Left ventricle myocardium inferior (tissue), 1 donor: ENCODE measurements at regions not wholly inside any gene's neighbourhood (a gene's known extent, or its start where the extent isn't known, plus 50 kb on each side); places are given as distances from the start of the nearest gene placed in this dataset.

ENCODE experiments used
- DNase-seq: peaks from one replicate; pipeline ENCODE4 v3.0.0-alpha.2; 2020
- H3K27ac ChIP-seq: fragments of 200-600 bp; replicated peaks from 2 replicates; pipeline ENCODE4 v1.8.0; 2021
- H3K27me3 ChIP-seq: fragments of 200-600 bp; 2 replicates; pipeline ENCODE4 v1.8.0; 2021; ENCODE audit warnings: low read depth
- H3K36me3 ChIP-seq: fragments of 200-600 bp; 2 replicates; pipeline ENCODE4 v1.8.0; 2021
- H3K4me1 ChIP-seq: fragments of 200-600 bp; 2 replicates; pipeline ENCODE4 v1.8.0; 2021
- H3K4me3 ChIP-seq: fragments of 200-600 bp; 2 replicates; pipeline ENCODE4 v1.8.0; 2021; ENCODE audit warnings: mild to moderate bottlenecking, moderate library complexity
- H3K9me3 ChIP-seq: fragments of 200-600 bp; replicated peaks from 2 replicates; pipeline ENCODE4 v1.8.0; 2021
- intact Hi-C: fragments of 100-400 bp; cut with micrococcal nuclease; formaldehyde crosslinking; loops from one replicate; pipeline ENCODE4 v1.11.0; 2022
- TF ChIP-seq, protein P1 (sequence below): fragments of 200-600 bp; IDR thresholded peaks from 2 replicates; pipeline ENCODE4 v1.8.0; 2021; ENCODE audit warnings: antibody characterized with exemption, mild to moderate bottlenecking, borderline replicate concordance
- donor health status: DM: no; HTN: yes; CAD: no; lungs with severe emphysema.

DNA sequence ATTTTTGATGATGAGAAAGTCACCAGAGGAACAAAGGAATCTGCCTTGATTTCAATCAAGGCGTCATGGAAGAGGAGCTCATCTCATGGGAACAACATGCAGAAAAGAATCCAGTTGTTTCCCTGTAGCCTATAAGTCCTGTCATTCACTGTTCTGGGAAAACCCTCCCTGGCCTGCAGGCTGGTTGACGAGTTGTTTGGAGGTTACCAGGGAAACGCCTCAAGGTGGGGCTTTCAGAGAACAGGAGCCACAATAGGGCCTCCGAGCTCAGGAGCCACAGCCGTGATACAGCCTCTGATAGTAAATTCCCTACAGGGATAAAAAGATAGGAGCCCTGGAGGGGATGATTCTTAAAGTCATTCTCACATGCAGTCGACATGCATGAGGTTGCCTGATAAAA lies 135.2 kb downstream of the PSMG1 start:
- Histone ChIP-seq H3K27me3 (no peaks in the 10 kb centered on the region), H3K4me3 (no peak overlapping the region), H3K27ac (peak overlapping the region; percentile 61), H3K36me3 (no peaks in the 10 kb centered on the region), H3K9me3 (no peaks in the 10 kb centered on the region), H3K4me1 (peaks cover 40% of the 10 kb centered on the region)
- TF ChIP-seq, protein P1, sequence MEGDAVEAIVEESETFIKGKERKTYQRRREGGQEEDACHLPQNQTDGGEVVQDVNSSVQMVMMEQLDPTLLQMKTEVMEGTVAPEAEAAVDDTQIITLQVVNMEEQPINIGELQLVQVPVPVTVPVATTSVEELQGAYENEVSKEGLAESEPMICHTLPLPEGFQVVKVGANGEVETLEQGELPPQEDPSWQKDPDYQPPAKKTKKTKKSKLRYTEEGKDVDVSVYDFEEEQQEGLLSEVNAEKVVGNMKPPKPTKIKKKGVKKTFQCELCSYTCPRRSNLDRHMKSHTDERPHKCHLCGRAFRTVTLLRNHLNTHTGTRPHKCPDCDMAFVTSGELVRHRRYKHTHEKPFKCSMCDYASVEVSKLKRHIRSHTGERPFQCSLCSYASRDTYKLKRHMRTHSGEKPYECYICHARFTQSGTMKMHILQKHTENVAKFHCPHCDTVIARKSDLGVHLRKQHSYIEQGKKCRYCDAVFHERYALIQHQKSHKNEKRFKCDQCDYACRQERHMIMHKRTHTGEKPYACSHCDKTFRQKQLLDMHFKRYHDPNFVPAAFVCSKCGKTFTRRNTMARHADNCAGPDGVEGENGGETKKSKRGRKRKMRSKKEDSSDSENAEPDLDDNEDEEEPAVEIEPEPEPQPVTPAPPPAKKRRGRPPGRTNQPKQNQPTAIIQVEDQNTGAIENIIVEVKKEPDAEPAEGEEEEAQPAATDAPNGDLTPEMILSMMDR, result no peak
- no peak for DNase-seq
- intact Hi-C loops, result no loop called here

DNA sequence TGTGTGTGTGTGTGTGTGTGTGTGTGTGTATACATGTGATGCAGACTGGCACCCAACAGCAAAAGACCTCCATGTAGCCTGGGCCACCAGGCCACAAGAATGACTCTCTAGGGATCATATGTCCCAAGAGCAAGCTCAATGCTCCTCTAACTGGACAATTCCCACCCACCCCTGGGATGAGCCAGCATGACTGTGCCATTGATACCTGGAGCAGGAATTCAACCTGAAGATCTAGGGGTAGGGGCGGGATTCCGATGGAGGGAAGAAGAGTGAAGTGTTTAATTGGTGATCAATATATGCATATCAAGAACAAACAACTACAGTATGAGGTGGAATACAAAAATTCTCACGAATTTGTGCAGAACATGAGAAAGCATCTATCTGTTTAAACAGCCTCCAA lies 136.2 kb downstream of the PSMG1 start:
- Histone ChIP-seq H3K27me3 (no peaks in the 10 kb centered on the region), H3K36me3 (no peaks in the 10 kb centered on the region), H3K4me3 (no peak overlapping the region), H3K4me1 (peaks cover 40% of the 10 kb centered on the region), H3K9me3 (no peaks in the 10 kb centered on the region), H3K27ac (peak overlapping the region; percentile 61)
- DNase-seq, result no peak
- TF ChIP-seq, protein P1, result no peak
- intact Hi-C loops, result no loop called here

DNA sequence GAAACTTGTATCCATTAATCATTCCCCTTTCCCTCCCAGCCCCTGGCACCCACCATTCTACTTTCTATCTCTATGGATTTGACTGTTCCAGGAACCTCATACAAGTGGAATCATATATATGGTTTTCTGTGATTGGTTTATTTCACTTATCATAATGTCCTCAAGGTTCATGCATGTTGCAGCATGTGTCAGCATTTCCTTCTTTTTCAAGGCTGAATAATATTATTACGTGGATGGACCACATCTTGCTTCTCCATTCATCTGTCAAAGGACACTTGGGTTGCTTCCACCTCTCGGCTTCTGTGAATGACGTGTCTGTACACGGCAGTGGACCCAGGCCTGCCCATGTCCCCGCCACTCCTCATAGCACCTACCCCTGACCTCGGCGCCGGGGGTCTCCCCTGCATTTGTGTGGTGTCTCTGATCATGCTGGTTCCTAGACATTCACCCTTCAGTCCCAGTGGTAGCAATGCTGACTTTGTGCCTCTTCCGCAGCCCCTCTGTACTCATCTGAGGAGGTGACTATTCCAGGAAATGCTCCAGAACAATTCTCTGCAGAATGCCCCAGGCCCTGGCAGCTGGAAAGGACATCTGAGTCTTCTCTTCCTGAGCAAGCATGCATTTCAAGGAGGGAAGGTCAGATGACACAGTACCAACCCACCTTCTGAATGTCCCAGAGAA lies 136.9 kb downstream of the PSMG1 start:
- H3K9me3 ChIP-seq, result no peaks in the 10 kb centered on the region
- intact Hi-C loops, result no loop called here

DNA sequence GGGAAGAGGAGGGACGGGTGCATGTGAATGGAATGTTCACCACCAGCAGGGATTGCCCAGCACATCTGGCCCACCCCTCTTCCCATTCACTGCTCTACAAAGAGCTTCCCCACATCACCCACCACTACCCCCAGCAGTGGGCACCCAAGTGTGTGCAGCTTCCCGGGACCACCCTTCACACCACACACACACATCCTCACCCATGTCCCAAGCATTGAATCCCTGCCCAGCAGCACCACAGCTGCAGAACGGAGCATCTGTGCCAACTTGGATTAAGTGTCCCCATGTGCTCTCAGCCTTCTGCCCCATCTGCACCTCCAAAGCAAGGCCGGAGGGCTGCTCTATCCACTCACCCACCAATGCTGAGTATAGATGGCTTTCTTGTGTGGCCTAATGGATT lies 141.4 kb downstream of the PSMG1 start:
- TF ChIP-seq, protein P1, result no peak
- no peak overlapping the region for H3K4me3 ChIP-seq
- DNase-seq, result no peak
- H3K27ac ChIP-seq, result peak overlapping the region; percentile 89
- intact Hi-C loops, result no loop called here
- H3K4me1 ChIP-seq, result peaks cover 33% of the 10 kb centered on the region
- H3K36me3 ChIP-seq, result no peaks in the 10 kb centered on the region
- no peaks in the 10 kb centered on the region for H3K9me3 ChIP-seq
- no peaks in the 10 kb centered on the region for H3K27me3 ChIP-seq

More for the DNA sequence above, 136.9 kb downstream of the PSMG1 start:
- Histone ChIP-seq H3K27ac (peak overlapping the region; percentile 61), H3K4me1 (peaks cover 40% of the 10 kb centered on the region), H3K36me3 (no peaks in the 10 kb centered on the region), H3K27me3 (no peaks in the 10 kb centered on the region), H3K4me3 (no peak overlapping the region)
- no peak for DNase-seq
- TF ChIP-seq, protein P1, result no peak

DNA sequence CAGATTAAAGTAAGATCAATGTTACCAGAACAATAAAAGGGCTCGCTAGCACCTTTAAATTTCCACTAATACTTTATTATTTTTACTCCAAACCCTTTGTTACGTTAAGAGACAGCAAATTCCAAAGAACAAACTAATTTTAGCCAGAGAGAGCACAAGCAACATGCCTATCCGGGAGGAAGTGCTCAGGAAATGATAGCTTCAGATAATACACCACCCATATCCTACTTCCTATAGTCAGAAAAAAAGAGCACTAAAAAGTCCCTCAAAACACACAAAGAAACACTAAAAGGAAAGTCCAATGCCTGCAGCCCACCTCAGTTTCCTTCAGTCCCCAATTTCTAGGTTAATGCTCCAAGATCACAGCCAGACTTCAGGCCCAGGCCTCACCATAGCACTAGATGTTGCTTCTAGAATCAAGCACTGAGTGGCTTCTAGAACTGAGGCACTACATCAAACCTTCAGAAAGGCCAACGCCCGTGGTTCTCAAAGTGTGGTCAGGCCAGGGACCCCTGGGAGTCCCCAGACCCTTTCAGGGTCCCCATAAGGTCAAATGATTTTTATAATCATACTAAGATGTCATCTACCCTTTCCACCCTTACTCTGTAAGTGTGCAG lies 142.6 kb downstream of the PSMG1 start:
- Histone ChIP-seq H3K4me1 (peaks cover 27% of the 10 kb centered on the region), H3K27me3 (no peaks in the 10 kb centered on the region), H3K4me3 (no peak overlapping the region), H3K27ac (peak overlapping the region; percentile 89), H3K9me3 (no peaks in the 10 kb centered on the region), H3K36me3 (no peaks in the 10 kb centered on the region)
- intact Hi-C loops, result no loop called here
- TF ChIP-seq, protein P1, result no peak
- no peak for DNase-seq
